Thyroid gland (tissue), 4 donors: ENCODE measurements at regions not wholly inside any gene's neighbourhood (a gene's known extent, or its start where the extent isn't known, plus 50 kb on each side); places are given as distances from the start of the nearest gene placed in this dataset.
A peak's percentile ranks its signal among the peaks of the same experiment; 100 is the strongest.
"Not testable (repeated sequence)": the region's sequence is repeated elsewhere in the genome, so short reads cannot be mapped to it uniquely, and the experiment has no call there.

Experiments used
- DNase-seq, 2 donors: peaks; one replicate each; pipeline ENCODE4 v3.0.0-alpha.2; 2019
- H3K27ac ChIP-seq, 3 donors: fragments of 200-600 bp; sonication (generic); 1 replicate in 2 of 3; 2 replicates in 1 of 3; pipeline ENCODE4 v1.5.1; 2016 to 2019; ENCODE audit warnings: mild to moderate bottlenecking in 1 of 3, moderate library complexity in 1 of 3
- H3K27me3 ChIP-seq: fragments of 200-600 bp; sonication (generic); one replicate; pipeline ENCODE4 v1.5.1; 2019
- H3K36me3 ChIP-seq, 2 donors: fragments of 200-600 bp; sonication (generic); one replicate each; pipeline ENCODE4 v1.5.1; 2016 to 2019
- H3K4me1 ChIP-seq, 2 donors: fragments of 200-600 bp; sonication (generic); one replicate each; pipeline ENCODE4 v1.5.1; 2017 to 2019
- H3K4me3 ChIP-seq, 3 donors: fragments of 200-600 bp; sonication (generic); replicated peaks in 1 of 3; 1 replicate in 2 of 3; 2 replicates in 1 of 3; pipeline ENCODE4 v1.5.1; 2016; ENCODE audit warnings: mild to moderate bottlenecking in 1 of 3
- H3K9me3 ChIP-seq: fragments of 200-600 bp; sonication (generic); one replicate; pipeline ENCODE4 v1.5.1; 2017
- POLR2A ChIP-seq, 2 donors: fragments of 450-650 bp; IDR thresholded peaks; one replicate each; pipeline ENCODE4 v1.6.1; 2017; ENCODE audit warnings: antibody characterized with exemption in 2 of 2, mild to moderate bottlenecking in 2 of 2, moderate library complexity in 1 of 2
- WGBS, 2 donors: methylation state at CpG; one replicate each; pipeline ENCODE4 v1.1.5; 2017; 5-methylcytosine and 5-hydroxymethylcytosine counted together
- intact Hi-C: fragments of 100-400 bp; cut with DNase I; formaldehyde crosslinking; loops from one replicate; pipeline ENCODE4 v1.15.1; 2023
- TF ChIP-seq, protein P1 (sequence below), 6 experiments: fragments of 200-600 bp in 3 of 6; fragments of 450-650 bp in 3 of 6; sonication (generic) in 3 of 6; IDR thresholded peaks; one replicate each; pipeline ENCODE4 v1.5.1; 2016 to 2019; ENCODE audit warnings: antibody characterized with exemption in 6 of 6, mild to moderate bottlenecking in 2 of 6, inconsistent platforms in 1 of 6, moderate library complexity in 1 of 6

DNA sequence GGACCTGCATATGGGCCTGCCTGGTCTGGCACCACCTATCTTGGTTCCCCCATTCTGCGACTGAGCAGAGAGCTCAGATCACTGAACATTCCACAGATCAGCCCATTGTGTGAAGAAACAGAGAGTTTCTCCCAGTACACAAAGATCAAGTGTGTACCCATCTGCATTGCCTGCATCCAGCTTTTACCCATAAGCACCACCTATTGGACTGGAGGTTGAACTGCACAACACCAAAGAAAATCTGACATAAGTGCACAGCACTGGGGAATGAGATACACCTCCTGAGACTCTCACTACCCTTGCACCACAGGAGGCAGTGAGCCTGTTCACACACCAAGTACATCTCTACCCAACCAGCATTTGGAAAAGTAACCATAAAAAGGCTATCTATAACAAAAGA, 362.6 kb upstream of the CLEC14A start:
- no peak for TF ChIP-seq POLR2A (IDR thresholded peaks at IDR 0.05)
- TF ChIP-seq, protein P1, sequence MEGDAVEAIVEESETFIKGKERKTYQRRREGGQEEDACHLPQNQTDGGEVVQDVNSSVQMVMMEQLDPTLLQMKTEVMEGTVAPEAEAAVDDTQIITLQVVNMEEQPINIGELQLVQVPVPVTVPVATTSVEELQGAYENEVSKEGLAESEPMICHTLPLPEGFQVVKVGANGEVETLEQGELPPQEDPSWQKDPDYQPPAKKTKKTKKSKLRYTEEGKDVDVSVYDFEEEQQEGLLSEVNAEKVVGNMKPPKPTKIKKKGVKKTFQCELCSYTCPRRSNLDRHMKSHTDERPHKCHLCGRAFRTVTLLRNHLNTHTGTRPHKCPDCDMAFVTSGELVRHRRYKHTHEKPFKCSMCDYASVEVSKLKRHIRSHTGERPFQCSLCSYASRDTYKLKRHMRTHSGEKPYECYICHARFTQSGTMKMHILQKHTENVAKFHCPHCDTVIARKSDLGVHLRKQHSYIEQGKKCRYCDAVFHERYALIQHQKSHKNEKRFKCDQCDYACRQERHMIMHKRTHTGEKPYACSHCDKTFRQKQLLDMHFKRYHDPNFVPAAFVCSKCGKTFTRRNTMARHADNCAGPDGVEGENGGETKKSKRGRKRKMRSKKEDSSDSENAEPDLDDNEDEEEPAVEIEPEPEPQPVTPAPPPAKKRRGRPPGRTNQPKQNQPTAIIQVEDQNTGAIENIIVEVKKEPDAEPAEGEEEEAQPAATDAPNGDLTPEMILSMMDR (IDR thresholded peaks at IDR 0.05), result no peak
- no peak for DNase-seq
- no peaks in the 10 kb centered on the region for H3K36me3 ChIP-seq
- no peaks in the 10 kb centered on the region for H3K9me3 ChIP-seq
- H3K27me3 ChIP-seq, result no peaks in the 10 kb centered on the region
- H3K4me1 ChIP-seq, result no peaks in the 10 kb centered on the region
- H3K27ac ChIP-seq, result no peak overlapping the region
- intact Hi-C loops, result no loop called here
- 100% methylated on average over 1 of the region's 1 CpG for WGBS, 2 donors
- no peak overlapping the region for H3K4me3 ChIP-seq

DNA sequence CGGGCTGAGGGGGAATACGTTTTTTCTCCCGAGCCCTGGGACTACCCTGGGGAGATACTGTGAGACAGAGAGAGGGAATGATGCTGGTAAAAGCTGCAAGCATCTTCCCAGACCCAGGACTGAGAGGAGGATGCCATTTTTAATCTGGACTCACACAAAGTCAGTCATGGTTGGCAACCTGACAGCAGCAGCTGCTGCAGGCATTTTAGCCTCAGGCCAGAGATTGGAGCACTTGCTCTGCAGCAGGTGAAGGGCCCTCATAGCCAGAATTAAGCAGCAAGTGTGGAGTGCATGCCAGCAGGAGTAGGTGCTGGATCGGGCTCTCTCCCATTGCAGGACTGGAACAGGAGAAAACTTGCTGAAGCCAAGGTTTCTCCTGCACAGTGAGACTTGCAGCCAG, 361.1 kb upstream of the CLEC14A start:
- peak; percentile 83 to 87 for DNase-seq
- Histone ChIP-seq H3K4me1 (no peaks in the 10 kb centered on the region), H3K27me3 (no peaks in the 10 kb centered on the region), H3K36me3 (no peaks in the 10 kb centered on the region), H3K27ac (no peak overlapping the region), H3K4me3 (no peak overlapping the region), H3K9me3 (no peaks in the 10 kb centered on the region)
- intact Hi-C loops, result no loop called here
- 59 to 61% methylated on average over 4 of the region's 4 CpGs for WGBS, 2 donors
- TF ChIP-seq POLR2A (IDR thresholded peaks at IDR 0.05), result no peak
- TF ChIP-seq, protein P1 (IDR thresholded peaks at IDR 0.05), result no peak

DNA sequence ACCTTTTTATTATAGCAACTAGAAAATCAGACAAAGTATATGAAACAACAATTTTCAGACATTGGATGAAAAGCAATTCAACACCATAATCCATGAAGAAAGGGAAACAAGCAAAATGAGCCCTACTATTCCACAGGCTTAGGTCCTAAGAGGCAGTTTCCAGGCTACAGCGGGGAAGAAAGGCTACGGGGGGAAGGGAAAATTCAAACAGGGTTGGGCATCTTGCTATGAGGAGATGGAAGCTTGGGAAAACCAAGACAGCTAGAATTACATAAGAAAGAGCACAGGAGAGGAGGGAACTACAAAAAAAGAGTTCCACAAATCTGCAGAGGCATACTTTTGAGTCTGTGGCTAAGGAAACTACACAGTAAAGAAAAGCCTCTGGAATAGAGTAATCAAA, 356.0 kb upstream of the CLEC14A start:
- no peaks in the 10 kb centered on the region for H3K36me3 ChIP-seq
- intact Hi-C loops, result no loop called here
- no peak overlapping the region for H3K4me3 ChIP-seq
- H3K9me3 ChIP-seq, result no peaks in the 10 kb centered on the region
- H3K27me3 ChIP-seq, result no peaks in the 10 kb centered on the region
- no peak overlapping the region for H3K27ac ChIP-seq
- TF ChIP-seq, protein P1 (IDR thresholded peaks at IDR 0.05), result no peak
- TF ChIP-seq POLR2A (IDR thresholded peaks at IDR 0.05), result no peak
- 81 to 91% methylated on average over 2 of the region's 2 CpGs for WGBS, 2 donors
- DNase-seq, result no peak
- no peaks in the 10 kb centered on the region for H3K4me1 ChIP-seq

DNA sequence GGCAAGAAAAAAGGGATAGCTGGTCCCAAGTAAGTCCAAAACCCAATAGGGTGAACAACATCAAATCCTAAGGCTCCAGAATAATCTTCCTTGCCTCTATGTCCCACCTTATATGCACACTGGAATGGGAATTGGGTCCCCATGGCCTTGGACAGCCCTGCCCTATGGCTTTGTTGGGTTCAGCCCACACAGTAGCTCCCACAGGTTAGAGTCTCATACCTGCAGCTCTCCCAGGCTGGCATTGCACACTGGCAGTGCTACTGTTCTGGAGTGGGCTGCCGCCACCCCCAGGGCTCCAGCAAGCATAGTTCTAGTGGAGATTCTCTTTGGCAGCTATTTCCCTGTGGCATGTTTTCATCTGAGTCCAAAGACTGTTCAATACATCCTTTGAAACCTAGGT, 352.4 kb upstream of the CLEC14A start:
- Histone ChIP-seq H3K9me3 (no peaks in the 10 kb centered on the region), H3K4me3 (no peak overlapping the region), H3K27me3 (no peaks in the 10 kb centered on the region), H3K4me1 (no peaks in the 10 kb centered on the region), H3K27ac (no peak overlapping the region), H3K36me3 (no peaks in the 10 kb centered on the region)
- TF ChIP-seq POLR2A (IDR thresholded peaks at IDR 0.05), result no peak
- TF ChIP-seq, protein P1 (IDR thresholded peaks at IDR 0.05), result no peak
- WGBS, 2 donors, result 100% methylated on average over 1 of the region's 1 CpG; no CpG with 5 or more reads in 1 of the 2 donors
- intact Hi-C loops, result no loop called here
- no peak for DNase-seq

DNA sequence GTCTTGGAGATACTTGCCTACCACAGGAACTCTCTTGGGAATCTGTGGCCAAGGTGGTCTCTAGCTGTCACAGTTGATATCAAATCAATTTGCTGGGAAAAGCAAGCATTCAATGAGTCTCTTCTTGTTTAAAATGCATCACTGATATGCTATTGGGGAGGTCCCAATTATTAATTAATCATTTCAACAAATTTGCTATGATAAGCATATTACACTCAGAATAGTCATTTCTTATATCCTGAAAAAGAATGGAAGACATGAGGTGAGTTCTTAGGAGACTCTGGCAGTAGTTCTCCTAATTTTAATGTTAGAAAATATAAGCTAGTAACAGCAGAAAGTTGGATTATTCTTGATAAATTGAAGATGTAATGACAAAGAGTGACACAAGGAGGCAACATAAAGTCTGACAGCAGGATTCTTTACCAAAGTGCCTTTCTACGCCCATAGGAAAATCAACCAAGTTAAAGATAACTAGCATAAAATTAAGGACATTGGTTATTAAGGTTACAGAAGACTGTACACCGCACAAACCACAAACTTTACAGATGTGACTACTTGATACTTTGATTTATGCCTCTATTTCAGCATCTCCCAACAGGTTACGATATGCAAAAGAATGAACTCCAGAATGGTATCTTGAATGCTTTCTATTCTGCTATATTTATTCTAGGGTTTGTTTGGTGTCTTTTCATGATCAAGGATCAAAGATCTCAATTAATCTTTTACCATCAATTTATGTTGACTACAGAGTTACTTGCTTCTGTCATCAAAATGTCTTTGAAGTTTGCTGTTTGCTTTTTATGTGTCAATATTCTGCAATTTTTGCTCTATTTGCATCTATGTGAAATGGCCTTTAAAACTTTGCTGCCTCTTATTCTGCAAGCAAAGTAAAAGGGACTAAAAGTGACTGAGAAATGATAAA, 349.6 kb upstream of the CLEC14A start:
- Histone ChIP-seq H3K27me3 (no peaks in the 10 kb centered on the region), H3K27ac (no peak overlapping the region), H3K4me1 (no peaks in the 10 kb centered on the region), H3K36me3 (no peaks in the 10 kb centered on the region), H3K4me3 (no peak overlapping the region), H3K9me3 (no peaks in the 10 kb centered on the region)
- WGBS, 2 donors, result 89 to 94% methylated on average over 3 of the region's 3 CpGs
- no peak for DNase-seq
- no peak for TF ChIP-seq POLR2A (IDR thresholded peaks at IDR 0.05)
- TF ChIP-seq, protein P1 (IDR thresholded peaks at IDR 0.05), result no peak
- intact Hi-C loops, result no loop called here

DNA sequence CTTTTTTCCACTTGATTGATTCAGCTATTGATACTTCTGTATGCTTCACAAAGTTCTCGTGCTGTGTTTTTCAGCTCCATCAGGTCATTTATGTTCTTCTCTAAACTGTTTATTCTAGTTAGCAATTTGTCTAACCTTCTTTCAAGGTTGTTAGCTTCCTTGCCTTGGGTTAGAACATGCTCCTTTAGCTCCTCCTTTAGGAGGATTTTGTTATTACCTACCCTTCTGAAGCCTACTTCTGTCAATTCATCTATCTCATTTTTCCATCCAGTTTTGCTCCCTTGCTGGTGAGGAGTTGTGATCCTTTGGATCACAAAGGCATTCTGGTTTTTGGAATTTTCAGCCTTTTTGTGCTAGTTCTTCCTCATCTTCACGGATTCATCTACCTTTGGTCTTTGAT, 344.7 kb upstream of the CLEC14A start:
- intact Hi-C loops, DNase-seq, H3K4me1 ChIP-seq, H3K9me3 ChIP-seq, H3K36me3 ChIP-seq, H3K27ac ChIP-seq, H3K27me3 ChIP-seq, H3K4me3 ChIP-seq: not testable (repeated sequence)
- 64 to 65% methylated on average over 2 of the region's 2 CpGs for WGBS, 2 donors
